T-cell (primary cell): ENCODE measurements at regions not wholly inside any gene's neighbourhood (a gene's known extent, or its start where the extent isn't known, plus 50 kb on each side); places are given as distances from the start of the nearest gene placed in this dataset.

Experiments used
- ATAC-seq, 4 experiments: fragments of 200-7000 bp in 3 of 4; fragments of 150-1000 bp in 1 of 4; cut with Tn5 transposase; replicated peaks in 1 of 4; 1 replicate in 3 of 4; 2 replicates in 1 of 4; pipeline ENCODE4 v1.10.0; 2021; ENCODE audit warnings: moderate library complexity in 3 of 4, mild to moderate bottlenecking in 2 of 4, moderate number of reproducible peaks in 1 of 4
- CTCF ChIA-PET, 2 donors: fragments of 300-600 bp; sonication (Branson Sonifier 250); formaldehyde crosslinking; loops; one replicate each; lab custom pipeline; 2022; ENCODE audit warnings: antibody characterized with exemption in 2 of 2; lab: Charles Lee
- POLR2A ChIA-PET, 2 donors: fragments of 300-600 bp; sonication (Branson Sonifier 250); formaldehyde crosslinking; loops; one replicate each; lab custom pipeline; 2022; ENCODE audit warnings: antibody characterized with exemption in 2 of 2; lab: Charles Lee
- DNase-seq, 35 experiments: peaks; one replicate each; pipeline versions ENCODE4 v3.0.0 to v3.0.0-alpha.2; 2013 to 2023
- H3K27ac ChIP-seq: one replicate; pipeline ENCODE4 v1.5.1; 2013; ENCODE audit warnings: low read length
- H3K27me3 ChIP-seq, 2 experiments: replicated peaks in 1 of 2; 1 replicate in 1 of 2; 2 replicates in 1 of 2; pipeline versions ENCODE4 v1.6.1 to v1.7.0; 2013; ENCODE audit warnings: low read length in 1 of 2, mixed read lengths in 1 of 2; ENCODE audit not compliant: control insufficient read depth in 2 of 2, insufficient read depth in 2 of 2; ENCODE audit errors: extremely low read depth in 1 of 2
- H3K36me3 ChIP-seq, 2 donors: 1 replicate in 1 of 2; 2 replicates in 1 of 2; pipeline versions ENCODE4 v1.6.1 to v1.7.0; 2013; ENCODE audit warnings: low read length in 1 of 2; ENCODE audit not compliant: control insufficient read depth in 2 of 2, insufficient read depth in 1 of 2; ENCODE audit errors: extremely low read depth in 1 of 2
- H3K4me1 ChIP-seq, 2 experiments: 1 replicate in 1 of 2; 2 replicates in 1 of 2; pipeline versions ENCODE4 v1.6.1 to v1.7.0; 2013; ENCODE audit warnings: low read length in 2 of 2, mixed read lengths in 1 of 2; ENCODE audit not compliant: insufficient read depth in 2 of 2, control insufficient read depth in 1 of 2; ENCODE audit errors: extremely low read depth in 1 of 2
- H3K4me3 ChIP-seq, 2 donors: 1 replicate in 1 of 2; 2 replicates in 1 of 2; pipeline versions ENCODE4 v1.5.1 to v1.7.0; 2013; ENCODE audit warnings: mild to moderate bottlenecking in 2 of 2, low read length in 1 of 2, moderate library complexity in 1 of 2; ENCODE audit not compliant: control insufficient read depth in 1 of 2; ENCODE audit errors: extremely low read depth in 1 of 2
- H3K9me3 ChIP-seq: 2 replicates; pipeline ENCODE4 v1.7.0; 2013
- H3K27ac Mint-ChIP-seq, 2 donors: one replicate each; pipeline ENCODE4 v1.8.0; 2020 to 2021; ENCODE audit warnings: mild to moderate bottlenecking in 2 of 2, mixed read lengths in 2 of 2
- H3K27me3 Mint-ChIP-seq, 2 donors: one replicate each; pipeline ENCODE4 v1.8.0; 2021 to 2022; ENCODE audit warnings: mixed read lengths in 2 of 2
- H3K36me3 Mint-ChIP-seq: one replicate; pipeline ENCODE4 v1.8.0; 2021; ENCODE audit warnings: mixed read lengths
- H3K4me1 Mint-ChIP-seq, 3 donors: one replicate each; pipeline ENCODE4 v1.8.0; 2020 to 2022; ENCODE audit warnings: mixed read lengths in 3 of 3, mild to moderate bottlenecking in 1 of 3
- H3K4me3 Mint-ChIP-seq, 3 donors: one replicate each; pipeline ENCODE4 v1.8.0; 2020 to 2022; ENCODE audit warnings: mild to moderate bottlenecking in 3 of 3, mixed read lengths in 3 of 3, moderate library complexity in 3 of 3
- H3K9me3 Mint-ChIP-seq, 3 donors: one replicate each; pipeline ENCODE4 v1.8.0; 2020 to 2022; ENCODE audit warnings: mixed read lengths in 3 of 3
- WGBS: methylation state at CpG from one replicate; pipeline ENCODE4 v1.1.5; 2013; ENCODE audit warnings: missing lambda C conversion rate; ENCODE audit not compliant: insufficient coverage; 5-methylcytosine and 5-hydroxymethylcytosine counted together

GRCh38 chr14:58862416-58863160 is 224.8 kb downstream of the DACT1 start:
- H3K4me3 ChIP-seq, result no peak overlapping the region
- ChIA-PET POLR2A (no interaction called here), CTCF (no interaction called here)
- H3K27me3 ChIP-seq, result peaks cover 0 to 4% of the 10 kb centered on the region in 2 experiments
- Mint-ChIP-seq H3K27me3 (no peaks in the 10 kb centered on the region), H3K4me1 (no peaks in the 10 kb centered on the region), H3K27ac (no peak overlapping the region), H3K4me3 (no peak overlapping the region), H3K36me3 (no peaks in the 10 kb centered on the region), H3K9me3 (peaks cover 16 to 20% (median 18%) of the 10 kb centered on the region in 3 donors)
- no peak overlapping the region for H3K27ac ChIP-seq
- no peaks in the 10 kb centered on the region for H3K36me3 ChIP-seq
- ATAC-seq (no peak), DNase-seq (no peak)
- H3K4me1 ChIP-seq, result no peaks in the 10 kb centered on the region
- no CpG with 5 or more reads among the region's 2 CpGs for WGBS
- peaks cover 4% of the 10 kb centered on the region for H3K9me3 ChIP-seq

GRCh38 chr14:58863661-58864345 is 226.0 kb downstream of the DACT1 start:
- no peaks in the 10 kb centered on the region for H3K4me1 Mint-ChIP-seq
- CTCF ChIA-PET, result no interaction called here
- Histone ChIP-seq H3K27ac (no peak overlapping the region), H3K36me3 (no peaks in the 10 kb centered on the region), H3K4me3 (no peak overlapping the region), H3K4me1 (no peaks in the 10 kb centered on the region), H3K27me3 (peaks cover 0 to 4% of the 10 kb centered on the region in 2 experiments), H3K9me3 (no peaks in the 10 kb centered on the region)
- DNase-seq (no peak), ATAC-seq (no peak)
- H3K4me3 Mint-ChIP-seq, result no peak overlapping the region
- WGBS, result 71% methylated on average over 8 of the region's 10 CpGs
- H3K9me3 Mint-ChIP-seq, result peaks cover 4 to 9% (median 7%) of the 10 kb centered on the region in 3 donors
- peaks cover 1 to 5% of the 10 kb centered on the region in 2 donors for H3K27me3 Mint-ChIP-seq
- POLR2A ChIA-PET, result no interaction called here
- no peaks in the 10 kb centered on the region for H3K36me3 Mint-ChIP-seq
- H3K27ac Mint-ChIP-seq, result no peak overlapping the region

- no peak for DNase-seq
- H3K9me3 Mint-ChIP-seq, result no peaks in the 10 kb centered on the region
These were observed 227.2 kb downstream of the DACT1 start for GRCh38 chr14:58864751-58865513.

GRCh38 chr14:58865514-58866281 is 227.9 kb downstream of the DACT1 start:
- no peak for ATAC-seq
- H3K4me3 Mint-ChIP-seq, result no peak overlapping the region
- H3K27me3 ChIP-seq, result peaks cover 0 to 4% of the 10 kb centered on the region in 2 experiments
- no peak for DNase-seq
- no peaks in the 10 kb centered on the region for H3K4me1 ChIP-seq
- no peaks in the 10 kb centered on the region for H3K36me3 ChIP-seq
- ChIA-PET POLR2A (no interaction called here), CTCF (no interaction called here)
- no peaks in the 10 kb centered on the region for H3K4me1 Mint-ChIP-seq
- H3K9me3 ChIP-seq, result no peaks in the 10 kb centered on the region
- no peak overlapping the region for H3K4me3 ChIP-seq
- H3K36me3 Mint-ChIP-seq, result no peaks in the 10 kb centered on the region
- 83% methylated on average over 2 of the region's 6 CpGs for WGBS
- peaks cover 1 to 5% of the 10 kb centered on the region in 2 donors for H3K27me3 Mint-ChIP-seq
- H3K9me3 Mint-ChIP-seq, result no peaks in the 10 kb centered on the region
- H3K27ac Mint-ChIP-seq, result no peak overlapping the region
- H3K27ac ChIP-seq, result no peak overlapping the region

More at GRCh38 chr14:58864751-58865513, 227.2 kb downstream of the DACT1 start:
- WGBS, result 75% methylated on average over 4 of the region's 7 CpGs
- Histone ChIP-seq H3K27ac (no peak overlapping the region), H3K36me3 (no peaks in the 10 kb centered on the region), H3K4me3 (no peak overlapping the region), H3K9me3 (no peaks in the 10 kb centered on the region), H3K4me1 (no peaks in the 10 kb centered on the region), H3K27me3 (peaks cover 0 to 8% of the 10 kb centered on the region in 2 experiments)
- Mint-ChIP-seq H3K4me3 (no peak overlapping the region), H3K27me3 (peaks cover 1 to 5% of the 10 kb centered on the region in 2 donors), H3K4me1 (no peaks in the 10 kb centered on the region), H3K36me3 (no peaks in the 10 kb centered on the region), H3K27ac (no peak overlapping the region)
- CTCF ChIA-PET, result no interaction called here
- ATAC-seq, result no peak
- POLR2A ChIA-PET, result no interaction called here

- ChIA-PET CTCF (no interaction called here), POLR2A (no interaction called here)
- no peaks in the 10 kb centered on the region for H3K9me3 Mint-ChIP-seq
- Histone ChIP-seq H3K27ac (no peak overlapping the region), H3K9me3 (no peaks in the 10 kb centered on the region), H3K36me3 (no peaks in the 10 kb centered on the region), H3K4me1 (no peaks in the 10 kb centered on the region), H3K4me3 (no peak overlapping the region), H3K27me3 (peaks cover 0 to 4% of the 10 kb centered on the region in 2 experiments)
- no peak overlapping the region for H3K27ac Mint-ChIP-seq
- H3K4me1 Mint-ChIP-seq, result no peaks in the 10 kb centered on the region
- H3K27me3 Mint-ChIP-seq, result peaks cover 1 to 5% of the 10 kb centered on the region in 2 donors
- H3K36me3 Mint-ChIP-seq, result no peaks in the 10 kb centered on the region
- no peak for ATAC-seq
- WGBS, result 73% methylated on average over 2 of the region's 3 CpGs
- no peak for DNase-seq
- no peak overlapping the region for H3K4me3 Mint-ChIP-seq
These were observed 228.6 kb downstream of the DACT1 start for GRCh38 chr14:58866391-58866790.

GRCh38 chr14:58870961-58871360 is 233.2 kb downstream of the DACT1 start:
- H3K4me3 ChIP-seq, result no peak overlapping the region
- peaks cover 0 to 4% of the 10 kb centered on the region in 2 experiments for H3K27me3 ChIP-seq
- DNase-seq (no peak), ATAC-seq (no peak)
- no peaks in the 10 kb centered on the region for H3K4me1 ChIP-seq
- Mint-ChIP-seq H3K9me3 (no peaks in the 10 kb centered on the region), H3K4me1 (no peaks in the 10 kb centered on the region), H3K27me3 (peaks cover 1 to 5% of the 10 kb centered on the region in 2 donors), H3K36me3 (no peaks in the 10 kb centered on the region), H3K4me3 (no peak overlapping the region), H3K27ac (no peak overlapping the region)
- 100% methylated on average over 1 of the region's 4 CpGs for WGBS
- H3K36me3 ChIP-seq, result no peaks in the 10 kb centered on the region
- H3K27ac ChIP-seq, result no peak overlapping the region
- ChIA-PET POLR2A (no interaction called here), CTCF (no interaction called here)
- no peaks in the 10 kb centered on the region for H3K9me3 ChIP-seq
